Breast epithelium (tissue), 3 donors: ENCODE measurements at regions not wholly inside any gene's neighbourhood (a gene's known extent, or its start where the extent isn't known, plus 50 kb on each side); places are given as distances from the start of the nearest gene placed in this dataset.

Experiments used
- CTCF ChIP-seq, 3 donors: fragments of 450-650 bp; IDR thresholded peaks; one replicate each; pipeline ENCODE4 v1.5.1; 2016 to 2017; ENCODE audit warnings: antibody characterized with exemption in 3 of 3, mild to moderate bottlenecking in 3 of 3, moderate library complexity in 3 of 3
- POLR2A ChIP-seq: fragments of 450-650 bp; IDR thresholded peaks from one replicate; pipeline ENCODE4 v1.6.1; 2016; ENCODE audit warnings: antibody characterized with exemption, mild to moderate bottlenecking, moderate library complexity

GRCh38 chr12:25420116-25420515 lies 133.0 kb downstream of the LMNTD1 start:
- TF ChIP-seq POLR2A (no peak), CTCF (IDR thresholded peaks at IDR 0.05) (no peak)
